ENCODE measurements at regions not wholly inside any gene's neighbourhood (a gene's known extent, or its start where the extent isn't known, plus 50 kb on each side); places are given as distances from the start of the nearest gene placed in this dataset.
"Not testable (repeated sequence)": the region's sequence is repeated elsewhere in the genome, so short reads cannot be mapped to it uniquely, and the experiment has no call there.

GRCh38 chr7:54255242-54255641 is 286.9 kb upstream of the VSTM2A start:
- DNase-seq (ENCODE audit: low read depth): no peak

- no peak for DNase-seq (ENCODE audit: low read depth)
These were observed 283.0 kb upstream of the VSTM2A start for GRCh38 chr7:54259185-54259584.

- peak; percentile 84 for DNase-seq (ENCODE audit: low read depth)
These were observed 281.2 kb upstream of the VSTM2A start for GRCh38 chr7:54260941-54261371.

- no peak for DNase-seq (ENCODE audit: low read depth)
These were observed 263.3 kb upstream of the VSTM2A start for GRCh38 chr7:54278847-54279246.

- DNase-seq (ENCODE audit: low read depth): no peak
These were observed 249.8 kb upstream of the VSTM2A start for GRCh38 chr7:54292171-54292925.

GRCh38 chr7:54299426-54299825 is 242.7 kb upstream of the VSTM2A start:
- no peak for DNase-seq (ENCODE audit: low read depth)

- not testable (repeated sequence) for DNase-seq (ENCODE audit: low read depth)
These were observed 226.2 kb upstream of the VSTM2A start for GRCh38 chr7:54315955-54316354.

GRCh38 chr7:54326592-54327167 is 215.5 kb upstream of the VSTM2A start:
- no peak for DNase-seq (ENCODE audit: low read depth)

GRCh38 chr7:54330216-54330800 is 211.9 kb upstream of the VSTM2A start:
- DNase-seq (ENCODE audit: low read depth): no peak

GRCh38 chr7:54331311-54331710 is 210.9 kb upstream of the VSTM2A start:
- DNase-seq (ENCODE audit: low read depth): no peak

GRCh38 chr7:54332301-54332700 is 209.9 kb upstream of the VSTM2A start:
- no peak for DNase-seq (ENCODE audit: low read depth)

GRCh38 chr7:54333952-54334351 is 208.2 kb upstream of the VSTM2A start:
- no peak for DNase-seq (ENCODE audit: low read depth)

GRCh38 chr7:54336800-54337199 is 205.4 kb upstream of the VSTM2A start:
- DNase-seq (ENCODE audit: low read depth): no peak

GRCh38 chr7:54337466-54337865 is 204.7 kb upstream of the VSTM2A start:
- DNase-seq (ENCODE audit: low read depth): no peak

GRCh38 chr7:54338319-54338718 is 203.9 kb upstream of the VSTM2A start:
- no peak for DNase-seq (ENCODE audit: low read depth)

- DNase-seq (ENCODE audit: low read depth): peak; percentile 50
These were observed 203.1 kb upstream of the VSTM2A start for GRCh38 chr7:54339073-54339472.

GRCh38 chr7:54342458-54342857 is 199.7 kb upstream of the VSTM2A start:
- DNase-seq (ENCODE audit: low read depth): no peak

GRCh38 chr7:54343511-54343910 is 198.7 kb upstream of the VSTM2A start:
- DNase-seq (ENCODE audit: low read depth): no peak

GRCh38 chr7:54345746-54346145 is 196.4 kb upstream of the VSTM2A start:
- no peak for DNase-seq (ENCODE audit: low read depth)

- peak; percentile 39 for DNase-seq (ENCODE audit: low read depth)
These were observed 192.9 kb upstream of the VSTM2A start for GRCh38 chr7:54349229-54349628.

- DNase-seq (ENCODE audit: low read depth): no peak
These were observed 187.7 kb upstream of the VSTM2A start for GRCh38 chr7:54354436-54354835.

GRCh38 chr7:54355842-54356241 is 186.3 kb upstream of the VSTM2A start:
- DNase-seq (ENCODE audit: low read depth): no peak

- no peak for DNase-seq (ENCODE audit: low read depth)
These were observed 181.9 kb upstream of the VSTM2A start for GRCh38 chr7:54360075-54360840.
